NT2/D1 (cell line): ENCODE measurements at regions not wholly inside any gene's neighbourhood (a gene's known extent, or its start where the extent isn't known, plus 50 kb on each side); places are given as distances from the start of the nearest gene placed in this dataset.

ENCODE experiments used
- SUZ12 ChIP-seq: IDR thresholded peaks from 2 replicates; pipeline ENCODE4 v1.6.1; 2011; ENCODE audit not compliant: insufficient read length, insufficient read depth; ENCODE audit errors: extremely low read depth
- YY1 ChIP-seq: IDR thresholded peaks from 2 replicates; pipeline ENCODE4 v1.6.1; 2011; ENCODE audit not compliant: insufficient read length, insufficient read depth
- ZNF274 ChIP-seq: IDR thresholded peaks from 2 replicates; pipeline ENCODE4 v1.6.1; 2011; ENCODE audit warnings: mild to moderate bottlenecking, low read depth, low read length

DNA sequence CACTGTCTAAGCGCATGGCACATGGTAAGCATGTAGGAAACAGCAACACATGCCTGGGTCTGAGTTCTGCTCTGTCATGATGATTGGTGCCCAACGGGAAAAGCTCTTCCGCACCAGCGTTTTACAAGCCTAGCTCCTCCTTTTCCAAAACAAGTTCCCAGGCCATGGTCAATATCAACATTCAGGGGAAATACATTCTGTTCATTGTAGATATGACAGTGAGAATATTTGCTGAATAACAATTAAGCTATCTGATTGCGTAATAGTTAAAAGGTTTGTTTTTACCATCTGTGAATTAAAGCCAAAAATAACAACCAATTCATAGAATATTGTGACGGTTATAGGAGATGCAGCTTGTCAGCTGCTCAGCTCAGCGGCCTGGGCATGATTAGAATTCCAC lies 404.3 kb upstream of the SLC35B3 start:
- no peak for TF ChIP-seq SUZ12
- TF ChIP-seq YY1, result no peak
- TF ChIP-seq ZNF274, result no peak
